ENCODE measurements at regions not wholly inside any gene's neighbourhood (a gene's known extent, or its start where the extent isn't known, plus 50 kb on each side); places are given as distances from the start of the nearest gene placed in this dataset.

DNA sequence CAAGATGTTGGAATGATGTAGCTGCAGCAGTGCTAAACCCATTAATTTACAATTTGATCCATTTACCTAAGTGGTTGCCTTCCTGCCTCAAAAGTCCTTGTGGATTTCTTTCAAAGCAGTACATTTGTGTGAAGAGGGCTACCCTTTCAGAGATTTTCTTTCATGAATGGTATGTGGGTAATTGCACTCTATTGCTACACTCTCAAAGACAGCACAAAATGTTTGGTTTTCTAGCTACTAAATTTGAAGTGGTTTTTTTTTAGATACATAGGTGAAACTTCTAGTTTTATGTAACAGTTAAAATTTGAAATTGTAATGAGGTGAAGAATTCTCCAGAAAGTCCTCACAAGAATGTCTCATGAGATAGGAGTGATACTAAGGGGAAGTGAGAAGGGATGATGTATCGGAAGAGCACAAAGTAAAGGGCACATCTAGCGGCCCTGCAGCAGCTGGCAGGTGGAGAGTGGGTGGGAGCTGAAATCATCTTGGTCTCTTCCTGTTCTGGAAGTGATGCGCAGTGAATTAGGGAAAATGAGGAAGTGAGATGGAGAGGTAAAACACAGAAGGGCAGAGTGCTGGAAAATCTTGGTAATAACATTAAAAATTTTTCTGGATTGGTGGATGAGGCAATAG lies 236.8 kb upstream of the MAN1A1 start:
- no peak for DNase-seq

- no peak for DNase-seq
These were observed 234.5 kb upstream of the MAN1A1 start for GRCh38 chr6:119584088-119584487.

GRCh38 chr6:119581220-119581619 lies 231.7 kb upstream of the MAN1A1 start:
- no peak for DNase-seq

DNA sequence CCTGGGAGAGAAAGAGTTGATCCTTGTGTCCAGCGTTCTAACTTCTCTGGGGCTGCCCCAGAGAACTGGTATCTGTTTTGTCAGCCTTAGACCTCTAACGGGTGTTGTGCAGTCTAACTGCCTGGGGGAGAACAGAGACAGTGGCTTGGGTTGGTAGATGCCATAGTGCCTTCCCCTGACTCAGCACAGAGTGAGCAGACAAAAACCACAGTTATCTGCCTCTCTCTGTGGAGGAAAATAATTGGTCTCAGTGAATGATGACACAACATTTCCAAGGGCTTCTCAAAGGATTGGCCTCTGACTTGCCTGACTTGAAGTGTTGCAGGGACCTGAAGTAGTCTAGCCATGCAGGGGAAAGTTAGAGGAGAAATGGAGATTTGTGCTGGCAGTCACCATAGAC lies 226.2 kb upstream of the MAN1A1 start:
- DNase-seq: peak; percentile 88

- DNase-seq: no peak
These were observed 219.0 kb upstream of the MAN1A1 start for GRCh38 chr6:119568580-119568979.

DNA sequence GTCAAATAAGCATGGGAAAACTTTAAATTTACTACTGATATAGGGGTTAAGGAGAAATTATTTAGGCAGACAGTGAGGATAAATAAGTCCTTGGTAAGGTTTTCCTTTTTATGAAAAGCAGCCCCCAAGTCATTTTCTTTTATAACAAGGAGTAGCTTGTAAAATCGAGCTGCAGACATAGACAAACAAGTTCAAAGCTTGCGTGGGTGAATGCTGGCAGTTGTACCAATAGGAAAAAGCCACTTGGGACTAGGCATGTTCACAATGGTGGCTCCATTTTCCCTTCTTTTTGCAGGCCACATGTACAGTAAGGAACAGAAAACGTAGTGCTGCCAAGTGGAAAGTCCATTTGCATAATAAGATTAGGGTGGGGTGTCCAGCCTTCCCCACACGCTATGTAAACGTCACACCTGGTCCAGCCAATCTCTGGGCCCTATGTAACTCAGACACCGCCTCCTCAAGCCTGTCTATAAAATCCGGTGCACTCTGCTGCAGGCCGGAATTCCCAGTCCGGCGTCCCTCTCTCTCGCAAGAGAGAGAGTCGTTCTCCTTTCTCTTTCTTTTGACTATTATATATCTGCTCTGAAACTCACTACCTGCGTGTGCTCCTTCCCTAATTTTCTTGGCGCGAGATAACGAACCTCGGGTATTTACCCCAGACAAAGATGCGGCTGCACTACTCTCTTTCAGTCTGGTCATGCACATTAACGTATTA lies 217.1 kb upstream of the MAN1A1 start:
- DNase-seq: no peak

- DNase-seq: no peak
These were observed 216.3 kb upstream of the MAN1A1 start for GRCh38 chr6:119565893-119566292.

DNA sequence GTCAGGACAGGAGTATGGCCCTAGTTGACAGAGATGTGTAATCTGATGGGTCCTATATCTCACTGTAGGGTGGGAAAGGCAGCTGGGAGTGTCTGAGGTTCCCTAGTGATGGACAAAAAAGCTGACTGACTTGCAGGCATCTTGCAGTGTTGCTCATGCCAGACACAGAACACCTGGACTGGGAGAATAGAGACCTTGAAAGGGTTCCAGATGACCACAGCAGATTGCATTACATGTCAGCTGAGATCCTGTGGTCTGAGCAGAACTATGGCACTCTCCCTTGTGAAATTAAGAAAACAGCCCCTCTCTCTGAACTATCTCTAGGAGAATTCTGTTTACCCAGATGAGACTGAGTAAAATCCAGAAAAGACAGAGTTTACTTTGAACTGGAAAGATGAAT lies 212.6 kb upstream of the MAN1A1 start:
- DNase-seq: no peak

GRCh38 chr6:119559586-119559985 lies 210.0 kb upstream of the MAN1A1 start:
- no peak for DNase-seq

DNA sequence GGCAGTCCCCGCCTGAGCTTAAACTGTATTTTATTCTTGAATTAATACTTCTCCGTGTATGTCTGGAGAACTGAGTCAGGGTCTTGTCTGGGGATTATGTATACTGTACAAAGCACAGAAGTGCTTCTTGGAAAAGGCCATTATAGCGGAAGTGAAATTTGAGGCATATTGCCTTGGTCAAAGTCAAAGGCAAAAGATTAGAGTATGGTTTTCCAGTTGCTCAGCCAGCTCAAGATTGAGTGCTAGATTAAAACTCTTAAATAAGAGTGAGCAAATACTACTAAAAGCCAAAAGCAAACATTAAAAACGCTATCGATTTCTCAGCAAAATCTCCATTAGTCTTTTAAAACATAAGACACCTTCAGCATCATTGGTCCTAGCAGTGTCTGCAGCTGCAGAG lies 207.7 kb upstream of the MAN1A1 start:
- no peak for DNase-seq

GRCh38 chr6:119552021-119552420 lies 202.5 kb upstream of the MAN1A1 start:
- DNase-seq: peak; percentile 48

DNA sequence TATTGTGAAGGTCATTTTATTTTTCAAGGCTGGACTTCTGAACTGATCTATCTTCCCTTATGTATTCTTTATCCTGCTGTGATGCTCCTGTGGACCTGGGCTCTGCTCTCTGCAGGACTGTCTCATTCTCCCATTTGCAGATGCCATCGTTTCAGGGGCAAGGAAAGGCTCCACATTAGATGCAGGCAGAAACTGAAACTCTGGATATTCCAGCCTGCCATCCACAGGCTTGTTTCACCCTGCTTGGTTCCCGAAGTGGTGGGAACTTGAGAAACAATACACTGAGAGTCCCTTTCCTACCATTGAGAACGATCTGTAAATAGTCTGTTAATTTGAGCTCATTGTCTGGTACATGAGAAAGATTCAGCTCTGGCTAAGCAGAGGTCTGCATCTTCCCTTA lies 197.5 kb upstream of the MAN1A1 start:
- no peak for DNase-seq

- DNase-seq: no peak
These were observed 195.7 kb upstream of the MAN1A1 start for GRCh38 chr6:119545245-119545644.

- DNase-seq: no peak
These were observed 195.0 kb upstream of the MAN1A1 start for GRCh38 chr6:119544325-119545175.

DNA sequence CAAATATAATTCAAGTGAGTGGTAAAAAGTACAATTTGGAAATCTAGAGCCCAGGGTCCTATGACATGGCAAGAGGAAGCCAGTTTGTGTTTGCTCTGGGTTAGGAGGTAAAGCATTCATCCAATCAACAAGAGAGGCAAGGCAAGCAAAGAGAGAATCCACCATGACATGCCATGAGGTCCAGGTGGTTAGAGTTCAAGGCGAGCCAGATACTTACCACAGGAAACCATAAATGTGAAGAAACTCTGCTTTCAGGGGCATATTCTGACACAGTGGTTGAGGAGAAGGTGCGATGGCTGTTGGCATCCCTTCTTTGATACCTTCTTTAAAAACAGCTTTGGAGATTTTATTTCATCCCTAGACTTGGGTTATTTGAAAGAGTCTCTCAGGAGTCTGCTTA lies 193.8 kb upstream of the MAN1A1 start:
- no peak for DNase-seq

- DNase-seq: no peak
These were observed 192.5 kb upstream of the MAN1A1 start for GRCh38 chr6:119542037-119542436.

DNA sequence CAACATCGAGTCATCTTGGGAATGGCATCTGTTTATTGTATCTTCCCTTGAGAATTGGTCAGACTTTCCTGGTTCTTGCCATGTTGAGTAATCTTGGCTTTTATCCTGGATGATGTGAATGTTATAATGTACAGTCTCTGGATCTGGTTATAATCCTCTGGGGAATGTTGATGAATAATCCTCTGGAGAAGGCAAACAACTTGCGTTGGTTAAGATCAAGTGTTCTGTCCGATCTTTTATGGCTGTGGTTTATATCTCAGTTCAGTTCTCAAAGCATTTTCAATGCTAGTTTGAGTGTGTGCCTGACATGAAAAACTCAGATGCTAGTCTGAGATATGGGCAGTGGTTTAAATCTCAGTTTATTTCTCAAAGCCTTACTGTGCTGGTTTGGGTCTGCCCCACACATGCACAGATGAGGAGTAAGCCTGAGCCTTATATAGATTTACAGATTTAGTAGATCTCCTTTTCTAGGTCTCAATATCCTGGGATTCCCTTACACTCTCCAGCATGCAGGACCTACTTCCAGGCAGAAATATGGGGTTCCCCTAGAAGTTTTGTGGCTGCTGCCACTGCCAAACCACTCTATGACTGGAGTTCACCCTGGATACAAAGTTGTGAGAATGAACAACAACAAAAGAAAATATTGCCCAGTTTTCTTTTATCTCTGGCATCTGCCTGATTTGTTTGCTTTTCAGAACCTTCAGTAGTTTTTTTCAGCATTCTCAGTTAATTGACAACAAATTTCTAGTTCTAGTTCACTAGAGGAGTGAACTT lies 191.8 kb upstream of the MAN1A1 start:
- DNase-seq: peak; percentile 99

GRCh38 chr6:119540417-119540816 lies 190.9 kb upstream of the MAN1A1 start:
- no peak for DNase-seq

DNA sequence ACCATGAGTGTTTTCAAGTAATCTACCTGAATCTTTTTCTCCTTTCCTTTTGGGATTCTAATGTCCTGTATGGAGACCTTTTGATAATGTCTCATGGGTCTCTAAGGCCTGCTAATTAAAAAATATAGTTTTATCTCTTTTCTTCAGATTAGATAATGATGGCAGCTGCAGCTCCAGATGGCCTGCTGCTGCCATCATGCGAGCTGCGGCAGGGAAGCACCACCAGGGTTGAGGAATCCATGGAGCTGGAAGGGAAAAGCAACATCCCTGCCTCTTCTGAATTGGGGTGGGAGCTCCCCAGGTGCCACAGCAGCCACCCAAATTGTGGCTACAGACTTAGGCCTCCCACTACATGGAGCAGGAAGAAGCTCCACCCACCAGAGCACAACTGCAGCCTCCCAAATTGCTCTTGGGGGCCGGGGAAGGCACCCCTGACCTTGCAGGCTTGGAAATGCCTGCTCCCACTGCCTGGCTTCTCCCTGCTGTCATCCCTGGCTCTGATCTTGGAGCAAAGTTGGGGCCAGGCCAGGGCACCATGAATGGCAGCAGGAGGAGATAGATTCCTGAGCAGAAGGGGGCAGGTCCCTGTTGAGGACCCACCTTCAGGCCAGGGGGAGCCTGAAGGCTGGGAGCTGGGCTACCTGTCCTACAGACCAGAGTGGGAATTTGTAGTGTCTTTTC lies 189.6 kb upstream of the MAN1A1 start:
- no peak for DNase-seq

DNA sequence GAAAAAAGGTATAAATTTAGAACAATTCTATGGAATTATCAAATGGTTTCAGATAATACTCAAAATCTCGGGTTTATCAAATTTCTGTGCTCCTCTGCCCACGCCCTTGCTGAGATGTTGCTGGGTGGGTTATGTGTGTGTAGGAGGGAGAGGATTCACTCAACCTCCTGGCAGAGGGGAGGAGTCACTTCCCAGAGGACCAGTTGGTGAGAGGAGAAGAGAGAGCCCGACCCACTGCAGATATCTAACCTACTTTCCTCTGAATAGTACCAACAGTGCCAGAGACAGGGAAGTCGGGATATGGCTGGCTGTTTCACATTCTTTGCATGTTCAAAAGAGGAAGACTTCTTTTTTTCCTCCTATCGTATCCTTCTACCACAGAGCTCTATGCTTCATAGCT lies 187.1 kb upstream of the MAN1A1 start:
- no peak for DNase-seq

GRCh38 chr6:119535332-119535731 lies 185.8 kb upstream of the MAN1A1 start:
- DNase-seq: no peak

DNA sequence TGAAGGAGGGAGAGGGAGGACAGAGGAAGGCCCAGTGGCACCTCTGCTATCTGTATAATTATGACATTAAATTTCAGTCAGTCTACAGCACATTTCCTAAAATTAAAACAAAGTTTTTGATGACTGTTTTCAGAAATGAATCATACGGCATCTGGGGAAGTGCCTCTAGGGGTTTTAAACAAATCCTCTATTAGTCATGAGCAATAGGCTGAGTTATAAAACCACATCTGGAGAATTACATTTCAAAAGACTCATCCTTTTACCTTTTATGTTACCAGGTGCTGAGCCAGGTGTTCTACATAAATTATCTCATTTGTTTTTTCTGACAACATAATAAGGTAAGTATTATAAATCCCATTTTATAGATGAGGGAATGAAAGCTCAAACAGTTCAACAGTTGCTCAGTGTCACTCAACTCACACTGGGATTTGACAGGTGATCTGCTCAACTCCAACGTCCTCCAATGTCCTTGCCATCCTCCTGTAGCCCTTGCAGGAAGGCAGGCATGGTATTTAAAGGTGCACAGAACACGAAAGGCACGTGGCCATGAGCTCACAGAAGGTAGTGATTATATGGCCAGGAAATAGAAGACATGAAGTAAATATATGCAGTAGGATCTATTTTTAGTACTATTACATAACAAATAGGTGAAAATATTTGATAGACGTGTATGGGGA lies 184.2 kb upstream of the MAN1A1 start:
- peak; percentile 62 for DNase-seq
